GM10248 (cell line): ENCODE measurements at regions not wholly inside any gene's neighbourhood (a gene's known extent, or its start where the extent isn't known, plus 50 kb on each side); places are given as distances from the start of the nearest gene placed in this dataset.

Source experiments
- CTCF ChIA-PET: fragments of 300-600 bp; sonication (Branson Sonifier 250); formaldehyde crosslinking; extraction: SDS; loops from one replicate; lab custom pipeline; 2021; ENCODE audit warnings: antibody characterized with exemption; lab: Yijun Ruan, JAX
- POLR2A ChIA-PET: fragments of 350-650 bp; sonication (Branson Sonifier 250); formaldehyde crosslinking; extraction: SDS; loops from one replicate; lab custom pipeline; 2020; ENCODE audit warnings: antibody characterized with exemption; lab: Yijun Ruan, JAX
- DNase-seq: peaks from one replicate; pipeline ENCODE4 v3.0.0; 2012; ENCODE audit errors: extremely low spot score
- CTCF ChIP-seq: IDR thresholded peaks from 2 replicates; pipeline ENCODE4 v1.5.1; 2012; ENCODE audit warnings: mild to moderate bottlenecking, low read depth; ENCODE audit errors: extremely low read depth, missing control alignments, control extremely low read depth

- no peak for TF ChIP-seq CTCF
- ChIA-PET CTCF (interaction anchor here (1.4 to 1.7 kb wide), 3 partner anchors 9 to 29 kb away, joined by 3 read pairs; no protein-coding TSS in a partner anchor), POLR2A (no interaction called here)
- no peak for DNase-seq
These were observed 94.9 kb upstream of the AADACL2 start for GRCh38 chr3:151638555-151639417.

- TF ChIP-seq CTCF: no peak
- DNase-seq: no peak
- ChIA-PET POLR2A (no interaction called here), CTCF (no interaction called here)
These were observed 97.8 kb upstream of the AADACL2 start for GRCh38 chr3:151635905-151636304.

- POLR2A ChIA-PET: no interaction called here
- DNase-seq: no peak
- no peak for TF ChIP-seq CTCF
These were observed 101.8 kb upstream of the AADACL2 start for GRCh38 chr3:151631946-151632345.

GRCh38 chr3:151630938-151631441, 102.7 kb upstream of the AADACL2 start:
- ChIA-PET CTCF (interaction anchor here (1.5 to 1.9 kb wide), 2 partner anchors 11 to 32 kb away, joined by 4 to 6 read pairs; no protein-coding TSS in a partner anchor), POLR2A (no interaction called here)
- DNase-seq: no peak
- no peak for TF ChIP-seq CTCF

More at GRCh38 chr3:151631946-151632345, 101.8 kb upstream of the AADACL2 start:
- CTCF ChIA-PET: no interaction called here

- DNase-seq: no peak
- POLR2A ChIA-PET: no interaction called here
- CTCF ChIA-PET: interaction anchor here (1.5 to 1.9 kb wide), 2 partner anchors 10 to 31 kb away, joined by 4 to 6 read pairs; no protein-coding TSS in a partner anchor
- TF ChIP-seq CTCF: no peak
These were observed 103.7 kb upstream of the AADACL2 start for GRCh38 chr3:151630035-151630434.

- POLR2A ChIA-PET: no interaction called here
- CTCF ChIA-PET: no interaction called here
- TF ChIP-seq CTCF: no peak
These were observed 108.1 kb upstream of the AADACL2 start for GRCh38 chr3:151625586-151625985.

More at GRCh38 chr3:151625586-151625985, 108.1 kb upstream of the AADACL2 start:
- no peak for DNase-seq
